ENCODE measurements at regions not wholly inside any gene's neighbourhood (a gene's known extent, or its start where the extent isn't known, plus 50 kb on each side); places are given as distances from the start of the nearest gene placed in this dataset.

DNA sequence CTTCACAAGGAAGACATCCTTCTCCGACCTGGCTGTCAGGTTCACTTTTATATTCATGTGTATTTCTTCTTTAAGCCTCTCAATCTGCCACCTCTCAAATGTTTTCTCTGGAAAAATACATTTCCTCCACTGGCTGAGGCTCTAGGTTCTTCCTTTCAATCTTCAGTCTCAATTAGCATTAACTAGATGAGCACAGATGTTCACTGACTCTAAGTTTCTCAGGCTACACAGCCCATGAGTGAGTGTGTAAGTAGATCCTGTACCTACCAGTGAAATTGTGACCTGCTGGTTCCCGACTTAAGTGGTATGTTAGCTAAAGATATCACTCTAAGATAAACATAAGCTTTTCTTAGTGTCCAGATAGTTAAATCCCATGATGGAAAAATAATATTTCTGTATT, 206.9 kb downstream of the ADAMTS15 start:
- intact Hi-C loops (cut with DNase I), result no loop called here
- Histone ChIP-seq H3K4me3 (no peak overlapping the region), H3K4me1 (peaks cover 11 to 29% of the 10 kb centered on the region in 2 donors), H3K9me3 (peaks cover 0 to 6% of the 10 kb centered on the region in 2 donors), H3K27me3 (no peaks in the 10 kb centered on the region), H3K27ac (peak overlapping the region; percentile 63 to 80), H3K36me3 (no peaks in the 10 kb centered on the region)
- DNase-seq (ENCODE audit: low spot score in 2 of 2), result peak in 1 of 2 donors; percentile 24
- TF ChIP-seq, protein P1, sequence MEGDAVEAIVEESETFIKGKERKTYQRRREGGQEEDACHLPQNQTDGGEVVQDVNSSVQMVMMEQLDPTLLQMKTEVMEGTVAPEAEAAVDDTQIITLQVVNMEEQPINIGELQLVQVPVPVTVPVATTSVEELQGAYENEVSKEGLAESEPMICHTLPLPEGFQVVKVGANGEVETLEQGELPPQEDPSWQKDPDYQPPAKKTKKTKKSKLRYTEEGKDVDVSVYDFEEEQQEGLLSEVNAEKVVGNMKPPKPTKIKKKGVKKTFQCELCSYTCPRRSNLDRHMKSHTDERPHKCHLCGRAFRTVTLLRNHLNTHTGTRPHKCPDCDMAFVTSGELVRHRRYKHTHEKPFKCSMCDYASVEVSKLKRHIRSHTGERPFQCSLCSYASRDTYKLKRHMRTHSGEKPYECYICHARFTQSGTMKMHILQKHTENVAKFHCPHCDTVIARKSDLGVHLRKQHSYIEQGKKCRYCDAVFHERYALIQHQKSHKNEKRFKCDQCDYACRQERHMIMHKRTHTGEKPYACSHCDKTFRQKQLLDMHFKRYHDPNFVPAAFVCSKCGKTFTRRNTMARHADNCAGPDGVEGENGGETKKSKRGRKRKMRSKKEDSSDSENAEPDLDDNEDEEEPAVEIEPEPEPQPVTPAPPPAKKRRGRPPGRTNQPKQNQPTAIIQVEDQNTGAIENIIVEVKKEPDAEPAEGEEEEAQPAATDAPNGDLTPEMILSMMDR (IDR thresholded peaks at IDR 0.05), result no peak

DNA sequence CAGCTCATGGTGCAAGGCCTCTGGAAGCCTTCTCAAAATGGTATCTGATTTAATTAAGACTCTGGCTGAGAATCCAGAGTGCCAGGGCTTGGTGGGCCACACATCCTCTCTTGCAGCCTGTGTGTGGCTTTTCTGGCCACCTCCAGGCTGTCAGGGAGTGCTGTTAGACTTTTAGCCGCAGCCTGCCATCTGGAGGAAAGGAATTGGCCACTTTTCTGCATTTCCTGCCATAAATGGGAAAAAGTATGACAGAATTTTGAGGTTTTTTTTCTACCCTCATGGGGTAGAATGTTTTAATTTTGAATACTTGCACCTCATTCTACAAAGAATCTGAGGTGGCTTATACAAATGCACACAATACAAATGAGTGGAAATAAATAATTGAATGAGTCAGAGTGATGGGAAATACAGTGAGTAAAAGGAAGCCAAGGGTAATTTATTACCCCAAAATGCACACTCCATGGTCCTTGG, 218.4 kb downstream of the ADAMTS15 start:
- intact Hi-C loops (cut with DNase I), result no loop called here
- TF ChIP-seq, protein P1 (IDR thresholded peaks at IDR 0.05), result peak in 1 of 3 experiments; percentile 14
- no peak for DNase-seq (ENCODE audit: low spot score in 2 of 2)

DNA sequence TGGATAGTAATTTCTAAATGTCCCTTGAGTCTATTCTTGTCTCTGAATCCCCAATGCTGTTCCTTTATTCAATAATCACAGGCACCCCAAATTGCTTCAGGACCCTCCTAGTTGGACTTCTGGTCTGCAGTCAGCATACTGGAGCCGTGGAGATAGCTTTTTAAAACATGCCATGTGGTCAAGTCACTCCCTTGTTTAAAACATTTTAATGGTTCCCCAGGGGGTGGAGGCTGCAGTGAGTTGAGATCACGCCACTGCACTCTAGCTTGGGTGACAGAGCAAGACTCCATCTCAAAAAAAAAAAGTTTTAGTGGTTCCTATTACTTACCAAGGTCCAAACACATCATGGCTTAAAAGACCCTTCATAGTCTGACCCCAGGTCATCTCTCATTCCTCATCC, 220.3 kb downstream of the ADAMTS15 start:
- Histone ChIP-seq H3K27ac (no peak overlapping the region), H3K4me1 (peaks cover 10 to 22% of the 10 kb centered on the region in 2 donors), H3K9me3 (no peaks in the 10 kb centered on the region), H3K36me3 (no peaks in the 10 kb centered on the region), H3K27me3 (no peaks in the 10 kb centered on the region), H3K4me3 (no peak overlapping the region)
- TF ChIP-seq, protein P1 (IDR thresholded peaks at IDR 0.05), result no peak
- intact Hi-C loops (cut with DNase I), result no loop called here
- DNase-seq (ENCODE audit: low spot score in 2 of 2), result no peak

More for the DNA sequence above, 218.4 kb downstream of the ADAMTS15 start:
- H3K9me3 ChIP-seq, result no peaks in the 10 kb centered on the region
- peaks cover under 1 to 3% of the 10 kb centered on the region in 2 donors for H3K4me1 ChIP-seq
- H3K4me3 ChIP-seq, result no peak overlapping the region
- H3K36me3 ChIP-seq, result no peaks in the 10 kb centered on the region
- no peaks in the 10 kb centered on the region for H3K27me3 ChIP-seq
- H3K27ac ChIP-seq, result no peak overlapping the region

DNA sequence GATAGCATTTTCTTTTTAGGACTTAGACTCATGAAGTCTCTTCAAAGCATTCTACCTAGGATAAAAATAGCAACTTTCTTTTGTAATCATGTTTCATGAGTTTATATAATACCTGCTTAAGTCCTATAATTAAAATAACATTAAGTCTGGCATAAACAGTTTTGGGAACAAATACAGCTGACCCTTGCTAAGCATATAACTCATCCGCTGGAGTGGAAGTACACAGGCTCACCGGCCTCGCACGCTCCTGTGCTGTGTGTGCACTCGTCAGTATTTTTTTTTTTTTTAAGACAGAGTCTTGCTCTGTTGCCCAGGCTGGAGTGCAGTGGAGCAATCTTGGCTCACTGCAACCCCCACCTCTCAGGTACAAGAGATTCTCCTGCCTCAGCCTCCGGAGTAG, 221.8 kb downstream of the ADAMTS15 start:
- intact Hi-C loops (cut with DNase I), result loop anchor here (5.0 kb wide), 1 partner anchor 192 kb away; no protein-coding TSS in a partner anchor
- Histone ChIP-seq H3K9me3 (no peaks in the 10 kb centered on the region), H3K27me3 (no peaks in the 10 kb centered on the region), H3K4me3 (no peak overlapping the region), H3K36me3 (no peaks in the 10 kb centered on the region), H3K4me1 (peaks cover 10 to 36% of the 10 kb centered on the region in 2 donors), H3K27ac (no peak overlapping the region)
- TF ChIP-seq, protein P1 (IDR thresholded peaks at IDR 0.05), result no peak
- no peak for DNase-seq (ENCODE audit: low spot score in 2 of 2)

DNA sequence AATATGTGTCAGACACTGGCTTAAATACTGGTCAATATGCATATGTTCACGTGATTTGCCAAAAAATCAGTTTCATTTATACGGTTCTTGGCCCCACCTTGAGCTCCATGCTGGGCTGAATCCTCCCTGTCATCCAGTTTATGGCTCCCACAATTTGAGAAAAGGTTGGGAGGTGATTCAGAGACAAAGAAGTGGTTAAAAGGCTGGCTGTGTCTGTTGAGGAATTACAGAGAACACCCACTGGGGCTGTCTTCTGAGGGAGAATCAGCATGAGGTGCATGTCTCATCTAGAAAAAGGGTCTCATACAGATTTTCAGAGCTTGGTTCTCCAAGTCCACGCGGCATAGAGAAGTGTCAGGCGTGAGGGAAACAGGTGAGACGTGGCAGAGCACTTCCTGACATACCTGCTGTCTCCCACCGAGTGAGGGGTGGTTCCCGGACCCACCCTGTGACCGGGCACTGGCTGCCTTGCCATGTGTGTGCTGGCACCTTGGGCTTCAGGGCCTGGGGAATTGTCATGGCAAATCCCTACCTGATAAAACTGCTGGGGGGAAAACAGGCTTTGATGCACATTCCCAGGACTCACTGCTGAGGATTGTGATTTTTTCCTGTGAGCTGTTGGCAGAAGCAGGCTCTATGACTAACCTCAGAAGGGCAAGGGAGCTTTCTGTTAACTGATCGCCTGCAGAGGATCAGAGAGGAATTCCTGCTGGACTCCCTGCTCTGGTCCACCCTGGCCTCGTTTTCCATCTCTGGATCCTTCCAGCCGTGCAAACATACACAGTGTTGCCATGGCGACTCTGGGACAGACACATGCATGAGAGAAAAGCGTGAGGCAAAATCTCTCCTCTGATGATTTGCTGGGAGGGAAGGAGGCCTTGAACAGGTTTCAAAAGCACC, 223.6 kb downstream of the ADAMTS15 start:
- peaks cover 18 to 52% of the 10 kb centered on the region in 2 donors for H3K4me1 ChIP-seq
- no peaks in the 10 kb centered on the region for H3K36me3 ChIP-seq
- H3K27ac ChIP-seq, result peak overlapping the region; percentile 41 to 94
- intact Hi-C loops (cut with DNase I), result loop anchor here (5.0 kb wide), 1 partner anchor 190 kb away; no protein-coding TSS in a partner anchor
- H3K27me3 ChIP-seq, result no peaks in the 10 kb centered on the region
- no peak overlapping the region for H3K4me3 ChIP-seq
- TF ChIP-seq, protein P1 (IDR thresholded peaks at IDR 0.05), result no peak
- peak; percentile 47 to 88 for DNase-seq (ENCODE audit: low spot score in 2 of 2)
- H3K9me3 ChIP-seq, result no peaks in the 10 kb centered on the region
